DOHH2 (cell line): ENCODE measurements at regions not wholly inside any gene's neighbourhood (a gene's known extent, or its start where the extent isn't known, plus 50 kb on each side); places are given as distances from the start of the nearest gene placed in this dataset.

Source experiments
- EZH2phosphoT487 ChIP-seq: fragments of 200-600 bp; sonication (generic); IDR thresholded peaks from 2 replicates; pipeline ENCODE4 v1.6.1; 2017; ENCODE audit warnings: borderline replicate concordance, mild to moderate bottlenecking, antibody characterized with exemption, low read length, moderate library complexity, mixed read lengths
- TF ChIP-seq, protein P1 (sequence below): fragments of 200-600 bp; sonication (generic); IDR thresholded peaks from one replicate; pipeline ENCODE4 v1.5.1; 2014; ENCODE audit warnings: antibody characterized with exemption, mild to moderate bottlenecking, low read depth, low read length; ENCODE audit not compliant: poor library complexity, severe bottlenecking

DNA sequence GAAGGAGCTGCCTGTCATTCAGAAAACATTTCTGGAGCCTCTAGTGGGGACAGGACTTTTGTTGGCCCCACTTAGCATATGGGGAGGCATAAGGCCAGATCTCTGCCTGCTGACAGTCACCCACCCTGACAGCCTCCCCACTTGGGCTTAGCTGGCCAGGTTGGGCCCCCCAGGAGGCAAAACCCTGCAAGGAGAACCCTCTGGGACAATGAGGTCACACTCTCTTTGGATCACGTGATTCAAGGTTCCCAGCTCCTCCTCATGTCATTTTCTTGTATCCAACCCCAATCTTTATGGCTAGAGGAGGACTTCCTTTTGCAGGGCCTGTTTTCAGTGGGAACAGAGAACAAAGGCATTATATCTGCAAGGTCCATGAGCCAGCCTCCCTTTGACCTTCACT is 60.0 kb downstream of the NAV1 start:
- TF ChIP-seq, protein P1, sequence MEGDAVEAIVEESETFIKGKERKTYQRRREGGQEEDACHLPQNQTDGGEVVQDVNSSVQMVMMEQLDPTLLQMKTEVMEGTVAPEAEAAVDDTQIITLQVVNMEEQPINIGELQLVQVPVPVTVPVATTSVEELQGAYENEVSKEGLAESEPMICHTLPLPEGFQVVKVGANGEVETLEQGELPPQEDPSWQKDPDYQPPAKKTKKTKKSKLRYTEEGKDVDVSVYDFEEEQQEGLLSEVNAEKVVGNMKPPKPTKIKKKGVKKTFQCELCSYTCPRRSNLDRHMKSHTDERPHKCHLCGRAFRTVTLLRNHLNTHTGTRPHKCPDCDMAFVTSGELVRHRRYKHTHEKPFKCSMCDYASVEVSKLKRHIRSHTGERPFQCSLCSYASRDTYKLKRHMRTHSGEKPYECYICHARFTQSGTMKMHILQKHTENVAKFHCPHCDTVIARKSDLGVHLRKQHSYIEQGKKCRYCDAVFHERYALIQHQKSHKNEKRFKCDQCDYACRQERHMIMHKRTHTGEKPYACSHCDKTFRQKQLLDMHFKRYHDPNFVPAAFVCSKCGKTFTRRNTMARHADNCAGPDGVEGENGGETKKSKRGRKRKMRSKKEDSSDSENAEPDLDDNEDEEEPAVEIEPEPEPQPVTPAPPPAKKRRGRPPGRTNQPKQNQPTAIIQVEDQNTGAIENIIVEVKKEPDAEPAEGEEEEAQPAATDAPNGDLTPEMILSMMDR: no peak
- TF ChIP-seq EZH2phosphoT487: no peak
